H1 (cell line): ENCODE measurements at regions not wholly inside any gene's neighbourhood (a gene's known extent, or its start where the extent isn't known, plus 50 kb on each side); places are given as distances from the start of the nearest gene placed in this dataset.

Experiments used
- CHD7 ChIP-seq: fragments of 300-600 bp; sonication (generic); IDR thresholded peaks from 2 replicates; pipeline ENCODE4 v1.7.1; 2012; ENCODE audit warnings: low read length, moderate library complexity, mild to moderate bottlenecking, inconsistent platforms; ENCODE audit not compliant: insufficient replicate concordance
- GABPA ChIP-seq: IDR thresholded peaks from 2 replicates; pipeline ENCODE4 v1.6.1; 2011; ENCODE audit warnings: mild to moderate bottlenecking, low read length, moderate library complexity, borderline replicate concordance; ENCODE audit not compliant: insufficient read depth
- NRF1 ChIP-seq: IDR thresholded peaks from 2 replicates; pipeline ENCODE4 v1.6.1; 2011; ENCODE audit warnings: mild to moderate bottlenecking, low read depth, low read length, improper control_type of control experiment
- SAP30 ChIP-seq: fragments of 300-600 bp; sonication (generic); IDR thresholded peaks from 2 replicates; pipeline ENCODE4 v1.7.1; 2012; ENCODE audit warnings: low read length, moderate library complexity, mild to moderate bottlenecking, inconsistent platforms; ENCODE audit not compliant: insufficient read depth, insufficient replicate concordance
- SIN3A ChIP-seq, 2 experiments: IDR thresholded peaks in 1 of 2; conservative IDR thresholded peaks in 1 of 2; 2 replicates each; pipeline ENCODE4 v1.6.1; 2011 to 2012; ENCODE audit warnings: low read length in 2 of 2, improper control_type of control experiment in 1 of 2, low read depth in 1 of 2, mild to moderate bottlenecking in 1 of 2
- TAF1 ChIP-seq: IDR thresholded peaks from 2 replicates; pipeline ENCODE4 v1.6.1; 2011; ENCODE audit warnings: mild to moderate bottlenecking, low read depth, low read length
- TCF12 ChIP-seq: IDR thresholded peaks from 2 replicates; pipeline ENCODE4 v1.6.1; 2011; ENCODE audit warnings: low read depth, mild to moderate bottlenecking, low read length

- TF ChIP-seq CHD7 (no peak), GABPA (no peak), NRF1 (no peak), SAP30 (no peak), SIN3A (conservative IDR thresholded peaks at IDR 0.05 in 1 of 2, IDR thresholded peaks at IDR 0.05 in 1 of 2; ENCODE audit: low read depth in 1 of 2, low read length in 2 of 2) (no peak), TCF12 (no peak), TAF1 (no peak)
Observed at GRCh38 chr2:149789549-149789948, 202.0 kb upstream of the MMADHC start (continued).
